Ishikawa (cell line): ENCODE measurements at regions not wholly inside any gene's neighbourhood (a gene's known extent, or its start where the extent isn't known, plus 50 kb on each side); places are given as distances from the start of the nearest gene placed in this dataset.

ENCODE experiments used
- CEBPB ChIP-seq: IDR thresholded peaks from 2 replicates; pipeline ENCODE4 v1.6.1; 2012
- CREB1 ChIP-seq: IDR thresholded peaks from 2 replicates; pipeline ENCODE4 v1.6.1; 2012; ENCODE audit warnings: low read depth
- EGR1 ChIP-seq: IDR thresholded peaks from 2 replicates; pipeline ENCODE4 v1.6.1; 2012
- EP300 ChIP-seq: IDR thresholded peaks from 2 replicates; pipeline ENCODE4 v1.6.1; 2012; ENCODE audit warnings: borderline replicate concordance
- FOXM1 ChIP-seq: IDR thresholded peaks from 2 replicates; pipeline ENCODE4 v1.6.1; 2012; ENCODE audit warnings: low read depth, borderline replicate concordance
- NFIC ChIP-seq: IDR thresholded peaks from 2 replicates; pipeline ENCODE4 v1.6.1; 2012
- RAD21 ChIP-seq: IDR thresholded peaks from 2 replicates; pipeline ENCODE4 v1.6.1; 2012; ENCODE audit warnings: low read depth
- TAF1 ChIP-seq: IDR thresholded peaks from 2 replicates; pipeline ENCODE4 v1.6.1; 2012; ENCODE audit warnings: low read depth, mild to moderate bottlenecking
- TCF12 ChIP-seq: IDR thresholded peaks from 2 replicates; pipeline ENCODE4 v1.6.1; 2012; ENCODE audit warnings: low read depth
- TEAD4 ChIP-seq: IDR thresholded peaks from 2 replicates; pipeline ENCODE4 v1.6.1; 2012
- YY1 ChIP-seq: IDR thresholded peaks from 2 replicates; pipeline ENCODE4 v1.6.1; 2012; ENCODE audit warnings: low read depth
- ZBTB7A ChIP-seq: IDR thresholded peaks from 2 replicates; pipeline ENCODE4 v1.6.1; 2012; ENCODE audit warnings: low read depth
- TF ChIP-seq, protein P1 (sequence below): IDR thresholded peaks from 2 replicates; pipeline ENCODE4 v1.6.1; 2012
- TF ChIP-seq, protein P2 (sequence below): IDR thresholded peaks from 2 replicates; pipeline ENCODE4 v1.6.1; 2012; ENCODE audit warnings: low read depth, mild to moderate bottlenecking
- TF ChIP-seq, protein P3 (sequence below): IDR thresholded peaks from 2 replicates; pipeline ENCODE4 v1.6.1; 2012

DNA sequence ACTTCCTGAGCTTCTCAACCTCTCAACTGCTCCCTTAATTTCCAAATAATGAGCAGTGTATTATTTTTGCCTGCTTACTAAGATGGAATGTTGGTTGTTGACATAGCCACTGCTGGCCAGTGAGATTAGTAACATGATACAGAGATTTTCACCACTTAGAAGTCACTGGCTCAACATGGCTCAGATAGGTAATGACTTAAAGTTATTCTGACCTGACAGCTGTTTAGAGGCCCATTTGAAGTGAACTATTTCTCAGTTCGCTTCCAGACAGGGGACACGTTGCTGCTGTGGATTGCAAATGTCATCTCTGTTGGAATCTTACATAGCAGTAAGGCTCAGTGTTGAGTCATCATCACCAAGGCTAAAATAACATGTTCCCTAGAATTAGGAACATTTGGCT, 490.2 kb downstream of the TLE4 start:
- TF ChIP-seq YY1 (no peak), RAD21 (no peak), TCF12 (no peak), TAF1 (no peak), CEBPB (no peak), EP300 (no peak), NFIC (no peak), CREB1 (no peak), ZBTB7A (no peak), EGR1 (no peak), FOXM1 (no peak)
- TF ChIP-seq, protein P1, sequence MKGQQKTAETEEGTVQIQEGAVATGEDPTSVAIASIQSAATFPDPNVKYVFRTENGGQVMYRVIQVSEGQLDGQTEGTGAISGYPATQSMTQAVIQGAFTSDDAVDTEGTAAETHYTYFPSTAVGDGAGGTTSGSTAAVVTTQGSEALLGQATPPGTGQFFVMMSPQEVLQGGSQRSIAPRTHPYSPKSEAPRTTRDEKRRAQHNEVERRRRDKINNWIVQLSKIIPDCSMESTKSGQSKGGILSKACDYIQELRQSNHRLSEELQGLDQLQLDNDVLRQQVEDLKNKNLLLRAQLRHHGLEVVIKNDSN: no peak
- TF ChIP-seq, protein P2, sequence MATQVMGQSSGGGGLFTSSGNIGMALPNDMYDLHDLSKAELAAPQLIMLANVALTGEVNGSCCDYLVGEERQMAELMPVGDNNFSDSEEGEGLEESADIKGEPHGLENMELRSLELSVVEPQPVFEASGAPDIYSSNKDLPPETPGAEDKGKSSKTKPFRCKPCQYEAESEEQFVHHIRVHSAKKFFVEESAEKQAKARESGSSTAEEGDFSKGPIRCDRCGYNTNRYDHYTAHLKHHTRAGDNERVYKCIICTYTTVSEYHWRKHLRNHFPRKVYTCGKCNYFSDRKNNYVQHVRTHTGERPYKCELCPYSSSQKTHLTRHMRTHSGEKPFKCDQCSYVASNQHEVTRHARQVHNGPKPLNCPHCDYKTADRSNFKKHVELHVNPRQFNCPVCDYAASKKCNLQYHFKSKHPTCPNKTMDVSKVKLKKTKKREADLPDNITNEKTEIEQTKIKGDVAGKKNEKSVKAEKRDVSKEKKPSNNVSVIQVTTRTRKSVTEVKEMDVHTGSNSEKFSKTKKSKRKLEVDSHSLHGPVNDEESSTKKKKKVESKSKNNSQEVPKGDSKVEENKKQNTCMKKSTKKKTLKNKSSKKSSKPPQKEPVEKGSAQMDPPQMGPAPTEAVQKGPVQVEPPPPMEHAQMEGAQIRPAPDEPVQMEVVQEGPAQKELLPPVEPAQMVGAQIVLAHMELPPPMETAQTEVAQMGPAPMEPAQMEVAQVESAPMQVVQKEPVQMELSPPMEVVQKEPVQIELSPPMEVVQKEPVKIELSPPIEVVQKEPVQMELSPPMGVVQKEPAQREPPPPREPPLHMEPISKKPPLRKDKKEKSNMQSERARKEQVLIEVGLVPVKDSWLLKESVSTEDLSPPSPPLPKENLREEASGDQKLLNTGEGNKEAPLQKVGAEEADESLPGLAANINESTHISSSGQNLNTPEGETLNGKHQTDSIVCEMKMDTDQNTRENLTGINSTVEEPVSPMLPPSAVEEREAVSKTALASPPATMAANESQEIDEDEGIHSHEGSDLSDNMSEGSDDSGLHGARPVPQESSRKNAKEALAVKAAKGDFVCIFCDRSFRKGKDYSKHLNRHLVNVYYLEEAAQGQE: no peak

DNA sequence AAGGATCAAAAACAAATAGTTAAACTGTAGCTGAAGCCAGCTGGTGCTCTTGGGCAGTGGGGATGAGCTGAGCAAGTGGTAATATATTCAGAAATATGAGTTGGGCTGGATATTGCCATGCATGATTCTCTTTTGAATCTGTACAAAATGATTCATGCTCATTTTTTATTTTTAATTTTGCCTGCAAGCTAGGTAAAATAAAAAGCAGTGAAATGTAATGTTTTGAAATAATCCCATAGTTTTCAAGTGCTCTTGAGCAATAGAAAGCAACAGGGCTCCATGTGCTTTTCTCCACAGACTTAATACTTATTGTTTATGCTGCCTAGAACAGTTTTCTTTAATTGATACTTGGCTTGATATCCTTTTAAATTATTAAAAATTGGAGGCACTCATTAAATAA, 489.3 kb downstream of the TLE4 start:
- TF ChIP-seq TAF1: no peak
- TF ChIP-seq EGR1: no peak
- TF ChIP-seq, protein P2: no peak
- TF ChIP-seq NFIC: no peak
- TF ChIP-seq EP300: no peak
- no peak for TF ChIP-seq YY1
- TF ChIP-seq FOXM1: no peak
- TF ChIP-seq CEBPB: no peak
- no peak for TF ChIP-seq RAD21
- TF ChIP-seq, protein P1: no peak
- TF ChIP-seq, protein P3, sequence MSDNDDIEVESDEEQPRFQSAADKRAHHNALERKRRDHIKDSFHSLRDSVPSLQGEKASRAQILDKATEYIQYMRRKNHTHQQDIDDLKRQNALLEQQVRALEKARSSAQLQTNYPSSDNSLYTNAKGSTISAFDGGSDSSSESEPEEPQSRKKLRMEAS: no peak
- no peak for TF ChIP-seq TCF12
- no peak for TF ChIP-seq TEAD4
- no peak for TF ChIP-seq ZBTB7A
- no peak for TF ChIP-seq CREB1

DNA sequence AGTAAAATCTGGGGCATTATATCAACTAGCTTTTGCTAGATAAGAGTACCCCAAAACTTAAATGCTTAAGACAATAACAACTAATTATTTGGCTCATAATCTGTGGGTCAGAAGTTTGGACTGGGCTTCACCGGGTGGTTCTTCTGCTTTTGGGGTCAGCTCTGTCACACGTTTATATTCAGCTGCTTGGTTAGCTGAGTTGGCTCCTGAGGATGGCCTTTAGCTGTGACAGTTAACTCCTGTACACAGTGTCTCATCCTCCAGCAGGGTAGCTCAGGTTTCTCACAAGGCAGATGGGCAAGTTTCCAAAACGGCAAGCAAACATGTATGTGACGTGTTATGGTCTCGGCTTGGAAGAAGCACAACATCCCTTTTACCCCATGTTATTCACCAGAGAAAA, 488.2 kb downstream of the TLE4 start:
- no peak for TF ChIP-seq EGR1
- no peak for TF ChIP-seq TAF1
- TF ChIP-seq NFIC: no peak
- TF ChIP-seq TCF12: no peak
- TF ChIP-seq YY1: no peak
- TF ChIP-seq CEBPB: no peak
- TF ChIP-seq TEAD4: no peak
- TF ChIP-seq FOXM1: no peak
- TF ChIP-seq, protein P3: no peak
- TF ChIP-seq RAD21: no peak
- TF ChIP-seq, protein P1: no peak

DNA sequence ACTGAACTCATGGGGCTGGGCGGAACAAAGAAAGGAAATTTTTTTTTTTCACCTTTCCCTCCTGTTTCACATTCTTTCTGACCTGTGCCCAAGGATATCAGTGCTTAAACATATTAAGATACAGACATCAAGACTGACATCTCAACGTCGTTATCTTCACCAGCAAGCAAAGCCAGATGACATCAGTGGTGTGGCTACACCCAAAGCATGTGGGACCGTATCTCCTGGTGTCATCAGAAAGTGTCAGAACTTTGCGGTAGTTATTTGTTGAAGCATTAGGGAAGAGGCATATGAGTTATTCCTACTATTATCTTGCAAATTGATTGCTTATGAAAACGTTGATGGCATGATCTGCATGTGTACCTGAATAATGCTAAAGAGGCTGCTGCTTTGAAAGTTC, 487.4 kb downstream of the TLE4 start:
- TF ChIP-seq, protein P2: no peak
- no peak for TF ChIP-seq NFIC
- no peak for TF ChIP-seq EGR1
- TF ChIP-seq CREB1: no peak
- no peak for TF ChIP-seq YY1
- TF ChIP-seq, protein P3: no peak
- TF ChIP-seq FOXM1: no peak
